SK-N-SH (cell line): ENCODE measurements at regions not wholly inside any gene's neighbourhood (a gene's known extent, or its start where the extent isn't known, plus 50 kb on each side); places are given as distances from the start of the nearest gene placed in this dataset.
A peak's percentile ranks its signal among the peaks of the same experiment; 100 is the strongest.

ENCODE experiments used
- CTCF ChIA-PET: fragments of 300-600, 350-600 bp; formaldehyde crosslinking; extraction: SDS; loops from one replicate; lab custom pipeline; 2021; lab: Yijun Ruan, JAX
- POLR2A ChIA-PET: fragments of 350-600 bp; sonication (Branson Sonifier 250); formaldehyde crosslinking; extraction: SDS; loops from one replicate; lab custom pipeline; 2020; ENCODE audit warnings: antibody characterized with exemption, inconsistent platforms; lab: Yijun Ruan, JAX
- DNase-seq: peaks from one replicate; pipeline ENCODE4 v3.0.0; 2012
- H2AFZ ChIP-seq: fragments of 200-600 bp; sonication (generic); 2 replicates; pipeline ENCODE4 v1.8.1; 2016; ENCODE audit warnings: antibody characterized with exemption, mild to moderate bottlenecking, low read depth
- H3F3A ChIP-seq: fragments of 200-600 bp; sonication (generic); replicated peaks from 2 replicates; pipeline ENCODE3; 2016; ENCODE audit warnings: antibody characterized with exemption, mild to moderate bottlenecking; ENCODE audit not compliant: insufficient read depth
- H3K27ac ChIP-seq, 2 experiments: fragments of 200-500 bp in 1 of 2; fragments of 200-600 bp in 1 of 2; sonication (Bioruptor generic) in 1 of 2; sonication (generic), shearing (Covaris generic) in 1 of 2; 2 replicates each; pipeline versions ENCODE4 v1.5.1 to v1.6.1; 2014 to 2016; ENCODE audit warnings: low read depth in 2 of 2, inconsistent platforms in 1 of 2, low read length in 1 of 2, mild to moderate bottlenecking in 1 of 2, mixed read lengths in 1 of 2
- H3K27me3 ChIP-seq: fragments of 200-600 bp; sonication (generic), shearing (Covaris generic); 2 replicates; pipeline ENCODE4 v1.6.1; 2016; ENCODE audit warnings: mixed run types; ENCODE audit not compliant: insufficient read depth
- H3K36me3 ChIP-seq, 2 experiments: fragments of 200-500 bp in 1 of 2; fragments of 200-600 bp in 1 of 2; sonication (Bioruptor generic) in 1 of 2; sonication (generic) in 1 of 2; replicated peaks in 1 of 2; 2 replicates each; pipeline versions ENCODE3 to v1.5.1; 2014 to 2016; ENCODE audit warnings: low read length in 1 of 2, mild to moderate bottlenecking in 1 of 2; ENCODE audit not compliant: insufficient read depth in 2 of 2, control insufficient read depth in 1 of 2
- H3K4me1 ChIP-seq, 2 experiments: fragments of 200-500 bp in 1 of 2; fragments of 200-600 bp in 1 of 2; sonication (Bioruptor generic) in 1 of 2; sonication (generic), shearing (Covaris generic) in 1 of 2; 2 replicates each; pipeline versions ENCODE4 v1.5.1 to v1.6.1; 2014 to 2016; ENCODE audit warnings: low read depth in 1 of 2, low read length in 1 of 2, mixed run types in 1 of 2; ENCODE audit not compliant: insufficient read depth in 2 of 2, control insufficient read depth in 1 of 2
- H3K4me2 ChIP-seq: fragments of 200-600 bp; sonication (generic), shearing (Covaris generic); 2 replicates; pipeline ENCODE4 v1.6.1; 2017; ENCODE audit warnings: mixed run types
- H3K4me3 ChIP-seq, 2 experiments: fragments of 200-500 bp in 1 of 2; fragments of 200-600 bp in 1 of 2; sonication (Bioruptor generic) in 1 of 2; sonication (generic), shearing (Covaris generic) in 1 of 2; 2 replicates each; pipeline versions ENCODE4 v1.5.1 to v1.8.1; 2014 to 2016; ENCODE audit warnings: low read depth in 2 of 2, inconsistent platforms in 1 of 2, low read length in 1 of 2, mild to moderate bottlenecking in 1 of 2, mixed read lengths in 1 of 2, moderate library complexity in 1 of 2
- H3K79me2 ChIP-seq: fragments of 200-600 bp; sonication (generic); 2 replicates; pipeline ENCODE4 v1.8.1; 2017; ENCODE audit warnings: mild to moderate bottlenecking; ENCODE audit not compliant: insufficient read depth
- H3K9ac ChIP-seq: fragments of 200-600 bp; sonication (generic); 2 replicates; pipeline ENCODE4 v1.6.1; 2017; ENCODE audit warnings: mixed run types
- H3K9me2 ChIP-seq: fragments of 200-600 bp; sonication (generic); 2 replicates; pipeline ENCODE4 v1.6.1; 2017; ENCODE audit warnings: mixed run types
- H3K9me3 ChIP-seq: fragments of 200-600 bp; sonication (generic); 2 replicates; pipeline ENCODE4 v1.6.1; 2017; ENCODE audit warnings: mixed run types, mild to moderate bottlenecking, moderate library complexity
- H4K20me1 ChIP-seq: fragments of 200-600 bp; sonication (generic); 2 replicates; pipeline ENCODE4 v1.6.1; 2017; ENCODE audit warnings: mild to moderate bottlenecking, mixed run types; ENCODE audit not compliant: insufficient read depth
- CHD2 ChIP-seq: fragments of 150-350 bp; IDR thresholded peaks from 2 replicates; pipeline ENCODE4 v1.6.1; 2018; ENCODE audit warnings: low read length; ENCODE audit not compliant: partially characterized antibody
- ELF1 ChIP-seq: IDR thresholded peaks from 2 replicates; pipeline ENCODE4 v1.4.0; 2012
- EZH2phosphoT487 ChIP-seq: fragments of 200-600 bp; sonication (generic); IDR thresholded peaks from 2 replicates; pipeline ENCODE4 v1.6.1; 2017; ENCODE audit warnings: low read depth, mixed run types, mild to moderate bottlenecking, antibody characterized with exemption, moderate library complexity, borderline replicate concordance
- FOSL2 ChIP-seq: IDR thresholded peaks from 2 replicates; pipeline ENCODE4 v1.4.0; 2012; ENCODE audit warnings: low read depth, mild to moderate bottlenecking, moderate library complexity, borderline replicate concordance
- FOXJ3 ChIP-seq: sonication (generic); formaldehyde crosslinking; IDR thresholded peaks from 2 replicates; pipeline ENCODE4 v1.5.1; 2020; ENCODE audit warnings: mild to moderate bottlenecking, missing genetic modification reagents
- GATA2 ChIP-seq: sonication (generic); formaldehyde crosslinking; IDR thresholded peaks from 2 replicates; pipeline ENCODE4 v1.5.0; 2020; ENCODE audit warnings: mild to moderate bottlenecking, missing genetic modification reagents
- MXI1 ChIP-seq: IDR thresholded peaks from 2 replicates; pipeline ENCODE4 v1.6.1; 2012; ENCODE audit warnings: mild to moderate bottlenecking, low read depth, low read length, improper control_type of control experiment
- NFIC ChIP-seq: IDR thresholded peaks from 2 replicates; pipeline ENCODE4 v1.4.0; 2012; ENCODE audit warnings: borderline replicate concordance
- NRF1 ChIP-seq: IDR thresholded peaks from 2 replicates; pipeline ENCODE4 v1.6.1; 2012; ENCODE audit warnings: low read depth, mild to moderate bottlenecking, low read length
- RAD21 ChIP-seq: IDR thresholded peaks from 2 replicates; pipeline ENCODE4 v1.6.1; 2012; ENCODE audit warnings: mild to moderate bottlenecking, low read length
- SIN3A ChIP-seq: IDR thresholded peaks from 2 replicates; pipeline ENCODE4 v1.6.1; 2012; ENCODE audit warnings: low read depth, mild to moderate bottlenecking, low read length, moderate library complexity, borderline replicate concordance
- SMC3 ChIP-seq: IDR thresholded peaks from 2 replicates; pipeline ENCODE4 v1.6.1; 2012; ENCODE audit warnings: low read depth, low read length, improper control_type of control experiment
- TAF1 ChIP-seq: IDR thresholded peaks from 2 replicates; pipeline ENCODE4 v1.6.1; 2012; ENCODE audit warnings: low read depth, mild to moderate bottlenecking, low read length, moderate library complexity, borderline replicate concordance
- WGBS: methylation state at CpG from one replicate; pipeline ENCODE4 v1.1.6; 2017; ENCODE audit warnings: low lambda C conversion rate; 5-methylcytosine and 5-hydroxymethylcytosine counted together
- TF ChIP-seq, protein P1 (sequence below): fragments of 200-600 bp; sonication (generic); IDR thresholded peaks from 2 replicates; pipeline ENCODE4 v1.6.1; 2017; ENCODE audit warnings: antibody characterized with exemption, mild to moderate bottlenecking, moderate library complexity
- TF ChIP-seq, protein P2 (sequence below): fragments of 150-350 bp; IDR thresholded peaks from 2 replicates; pipeline ENCODE4 v1.6.1; 2016; ENCODE audit warnings: mild to moderate bottlenecking, low read depth, low read length
- TF ChIP-seq, protein P3 (sequence below): IDR thresholded peaks from 2 replicates; pipeline ENCODE4; 2012

GRCh38 chrX:149296092-149296491 lies 209.0 kb downstream of the IDS start:
- H4K20me1 ChIP-seq, result no peaks in the 10 kb centered on the region
- no peak overlapping the region for H3K4me2 ChIP-seq
- no peaks in the 10 kb centered on the region for H3K27me3 ChIP-seq
- TF ChIP-seq SIN3A (no peak), SMC3 (no peak), FOXJ3 (CRISPR knock-in tag) (no peak), ELF1 (no peak), EZH2phosphoT487 (no peak)
- no peak overlapping the region for H2AFZ ChIP-seq
- CTCF ChIA-PET, result interaction anchor here (1.1 kb wide), 1 partner anchor 9 kb away, joined by 5 read pairs; no protein-coding TSS in a partner anchor
- H3K9me3 ChIP-seq, result no peaks in the 10 kb centered on the region
- no peak for DNase-seq
- H3K9me2 ChIP-seq, result no peaks in the 10 kb centered on the region
- H3K79me2 ChIP-seq, result no peaks in the 10 kb centered on the region
- no peak overlapping the region for H3K4me3 ChIP-seq
- H3F3A ChIP-seq, result no peaks in the 10 kb centered on the region
- no peaks in the 10 kb centered on the region for H3K36me3 ChIP-seq
- POLR2A ChIA-PET, result no interaction called here
- no peaks in the 10 kb centered on the region for H3K4me1 ChIP-seq
- H3K27ac ChIP-seq, result no peak overlapping the region
- no peak overlapping the region for H3K9ac ChIP-seq
- WGBS, result under 1% methylated on average over 5 of the region's 5 CpGs

DNA sequence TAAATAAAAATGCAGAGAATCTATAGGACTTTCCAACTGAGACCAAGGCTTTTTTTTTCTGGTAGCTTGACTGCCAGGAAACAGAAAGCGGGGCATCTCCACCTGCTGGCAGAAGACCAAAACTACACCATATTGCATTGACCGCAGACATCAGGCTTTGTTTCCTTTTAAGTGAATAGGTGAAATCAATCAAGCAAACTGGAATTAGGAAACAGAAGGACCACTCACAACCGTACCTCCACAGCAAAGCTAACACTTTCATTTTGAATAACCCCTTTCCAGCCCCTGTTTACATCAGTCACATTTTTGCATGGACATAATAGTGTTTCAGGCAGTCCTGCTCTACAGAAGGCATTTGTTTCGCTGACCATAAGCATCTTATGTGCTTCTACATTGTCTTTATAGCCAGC lies 218.2 kb downstream of the IDS start:
- Histone ChIP-seq H3K27me3 (no peaks in the 10 kb centered on the region), H3K4me2 (no peak overlapping the region), H2AFZ (no peak overlapping the region), H3K4me3 (no peak overlapping the region), H3K9me3 (no peaks in the 10 kb centered on the region), H3F3A (no peaks in the 10 kb centered on the region), H3K4me1 (no peaks in the 10 kb centered on the region), H3K9me2 (no peaks in the 10 kb centered on the region), H3K9ac (no peak overlapping the region), H3K36me3 (no peaks in the 10 kb centered on the region), H4K20me1 (no peaks in the 10 kb centered on the region), H3K27ac (no peak overlapping the region), H3K79me2 (no peaks in the 10 kb centered on the region)
- peak; percentile 33 for DNase-seq
- POLR2A ChIA-PET, result no interaction called here
- CTCF ChIA-PET, result interaction anchor here (0.6 to 2.1 kb wide), 17 partner anchors 9 to 1244 kb away, joined by 3 to 12 read pairs (median 4); no protein-coding TSS in a partner anchor
- no peak for TF ChIP-seq NFIC
- no peak for TF ChIP-seq ELF1
- TF ChIP-seq SMC3, result peak; percentile 63
- peak; percentile 66 for TF ChIP-seq RAD21
- TF ChIP-seq CHD2, result no peak
- TF ChIP-seq, protein P1, sequence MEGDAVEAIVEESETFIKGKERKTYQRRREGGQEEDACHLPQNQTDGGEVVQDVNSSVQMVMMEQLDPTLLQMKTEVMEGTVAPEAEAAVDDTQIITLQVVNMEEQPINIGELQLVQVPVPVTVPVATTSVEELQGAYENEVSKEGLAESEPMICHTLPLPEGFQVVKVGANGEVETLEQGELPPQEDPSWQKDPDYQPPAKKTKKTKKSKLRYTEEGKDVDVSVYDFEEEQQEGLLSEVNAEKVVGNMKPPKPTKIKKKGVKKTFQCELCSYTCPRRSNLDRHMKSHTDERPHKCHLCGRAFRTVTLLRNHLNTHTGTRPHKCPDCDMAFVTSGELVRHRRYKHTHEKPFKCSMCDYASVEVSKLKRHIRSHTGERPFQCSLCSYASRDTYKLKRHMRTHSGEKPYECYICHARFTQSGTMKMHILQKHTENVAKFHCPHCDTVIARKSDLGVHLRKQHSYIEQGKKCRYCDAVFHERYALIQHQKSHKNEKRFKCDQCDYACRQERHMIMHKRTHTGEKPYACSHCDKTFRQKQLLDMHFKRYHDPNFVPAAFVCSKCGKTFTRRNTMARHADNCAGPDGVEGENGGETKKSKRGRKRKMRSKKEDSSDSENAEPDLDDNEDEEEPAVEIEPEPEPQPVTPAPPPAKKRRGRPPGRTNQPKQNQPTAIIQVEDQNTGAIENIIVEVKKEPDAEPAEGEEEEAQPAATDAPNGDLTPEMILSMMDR, result peak; percentile 75
- WGBS, result 0% methylated on average over 4 of the region's 4 CpGs

DNA sequence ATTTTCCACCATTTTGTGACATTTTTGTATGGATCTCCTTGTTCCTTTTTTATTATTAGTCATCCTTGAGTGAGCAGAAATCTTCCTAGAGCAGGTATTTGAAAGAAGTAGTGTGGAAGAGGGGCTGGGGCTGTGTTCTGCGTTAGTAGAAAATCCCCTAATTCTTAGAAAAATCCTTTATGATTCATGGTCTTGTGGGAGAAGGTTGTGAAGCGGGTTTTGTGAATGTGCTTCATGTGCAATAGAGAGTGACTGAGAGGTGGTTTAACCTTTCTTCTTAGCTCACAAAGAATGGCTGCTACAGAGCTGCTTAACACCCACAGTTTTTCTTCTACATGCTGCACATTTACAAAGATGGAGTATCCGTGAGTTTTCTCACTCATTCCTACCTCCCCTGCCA lies 220.5 kb downstream of the IDS start:
- Histone ChIP-seq H3K27me3 (no peaks in the 10 kb centered on the region), H4K20me1 (no peaks in the 10 kb centered on the region), H3K9ac (no peak overlapping the region), H2AFZ (no peak overlapping the region), H3K4me1 (no peaks in the 10 kb centered on the region), H3F3A (no peaks in the 10 kb centered on the region), H3K4me3 (no peak overlapping the region), H3K9me3 (no peaks in the 10 kb centered on the region), H3K4me2 (no peak overlapping the region), H3K9me2 (no peaks in the 10 kb centered on the region), H3K36me3 (no peaks in the 10 kb centered on the region), H3K27ac (no peak overlapping the region), H3K79me2 (no peaks in the 10 kb centered on the region)
- ChIA-PET POLR2A (no interaction called here), CTCF (interaction anchor here (0.7 kb wide), 2 partner anchors 12 to 186 kb away, joined by 3 to 4 read pairs; no protein-coding TSS in a partner anchor)
- WGBS, result 2% methylated on average over 3 of the region's 3 CpGs
- no peak for DNase-seq
- TF ChIP-seq NFIC, result no peak
- TF ChIP-seq, protein P2, sequence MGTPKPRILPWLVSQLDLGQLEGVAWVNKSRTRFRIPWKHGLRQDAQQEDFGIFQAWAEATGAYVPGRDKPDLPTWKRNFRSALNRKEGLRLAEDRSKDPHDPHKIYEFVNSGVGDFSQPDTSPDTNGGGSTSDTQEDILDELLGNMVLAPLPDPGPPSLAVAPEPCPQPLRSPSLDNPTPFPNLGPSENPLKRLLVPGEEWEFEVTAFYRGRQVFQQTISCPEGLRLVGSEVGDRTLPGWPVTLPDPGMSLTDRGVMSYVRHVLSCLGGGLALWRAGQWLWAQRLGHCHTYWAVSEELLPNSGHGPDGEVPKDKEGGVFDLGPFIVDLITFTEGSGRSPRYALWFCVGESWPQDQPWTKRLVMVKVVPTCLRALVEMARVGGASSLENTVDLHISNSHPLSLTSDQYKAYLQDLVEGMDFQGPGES, result no peak
- TF ChIP-seq, protein P3, sequence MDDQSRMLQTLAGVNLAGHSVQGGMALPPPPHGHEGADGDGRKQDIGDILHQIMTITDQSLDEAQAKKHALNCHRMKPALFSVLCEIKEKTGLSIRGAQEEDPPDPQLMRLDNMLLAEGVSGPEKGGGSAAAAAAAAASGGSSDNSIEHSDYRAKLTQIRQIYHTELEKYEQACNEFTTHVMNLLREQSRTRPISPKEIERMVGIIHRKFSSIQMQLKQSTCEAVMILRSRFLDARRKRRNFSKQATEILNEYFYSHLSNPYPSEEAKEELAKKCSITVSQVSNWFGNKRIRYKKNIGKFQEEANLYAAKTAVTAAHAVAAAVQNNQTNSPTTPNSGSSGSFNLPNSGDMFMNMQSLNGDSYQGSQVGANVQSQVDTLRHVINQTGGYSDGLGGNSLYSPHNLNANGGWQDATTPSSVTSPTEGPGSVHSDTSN, result no peak
- TF ChIP-seq NRF1, result no peak
- TF ChIP-seq, protein P1, result no peak
- no peak for TF ChIP-seq TAF1
- no peak for TF ChIP-seq FOSL2
- no peak for TF ChIP-seq MXI1
- TF ChIP-seq RAD21, result no peak
- TF ChIP-seq GATA2 (CRISPR knock-in tag), result no peak
